LNCaP clone FGC (cell line): ENCODE measurements at regions not wholly inside any gene's neighbourhood (a gene's known extent, or its start where the extent isn't known, plus 50 kb on each side); places are given as distances from the start of the nearest gene placed in this dataset.

Experiments used
- DNase-seq: peaks from one replicate; pipeline ENCODE4 v3.0.0-alpha.2; 2011; ENCODE audit warnings: low read depth
- H3K4me3 ChIP-seq: 2 replicates; pipeline ENCODE4 v1.5.1; 2011; ENCODE audit warnings: mild to moderate bottlenecking, low read depth, low read length, control low read depth
- CTCF ChIP-seq: IDR thresholded peaks from 2 replicates; pipeline ENCODE4 v1.5.1; 2012; ENCODE audit warnings: mild to moderate bottlenecking; ENCODE audit not compliant: control insufficient read depth, insufficient read depth; ENCODE audit errors: extremely low read depth

DNA sequence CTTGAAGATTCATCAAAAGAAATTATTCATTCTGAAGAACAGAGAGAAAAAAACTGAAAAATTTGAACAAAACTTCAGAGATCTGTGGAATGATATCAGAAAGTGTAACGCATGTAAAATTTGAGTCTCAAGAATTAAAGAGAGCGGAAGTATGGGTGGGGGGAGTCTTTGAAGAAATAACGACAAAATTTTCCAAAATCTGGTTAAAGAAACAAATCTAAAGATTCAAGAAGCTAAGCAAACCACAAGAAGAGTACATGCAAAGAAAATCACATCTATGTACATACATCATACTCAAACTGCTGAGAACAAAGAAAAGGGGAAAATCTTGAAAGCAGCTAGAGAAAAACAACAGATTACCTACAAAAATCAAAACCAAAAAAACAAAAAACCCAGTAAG, 149.4 kb upstream of the TBCA start:
- TF ChIP-seq CTCF: no peak
- no peak overlapping the region for H3K4me3 ChIP-seq
- DNase-seq: no peak

- no peak for TF ChIP-seq CTCF
- DNase-seq: no peak
- no peak overlapping the region for H3K4me3 ChIP-seq
Observed at GRCh38 chr5:77924081-77924480, 147.9 kb upstream of the TBCA start.

DNA sequence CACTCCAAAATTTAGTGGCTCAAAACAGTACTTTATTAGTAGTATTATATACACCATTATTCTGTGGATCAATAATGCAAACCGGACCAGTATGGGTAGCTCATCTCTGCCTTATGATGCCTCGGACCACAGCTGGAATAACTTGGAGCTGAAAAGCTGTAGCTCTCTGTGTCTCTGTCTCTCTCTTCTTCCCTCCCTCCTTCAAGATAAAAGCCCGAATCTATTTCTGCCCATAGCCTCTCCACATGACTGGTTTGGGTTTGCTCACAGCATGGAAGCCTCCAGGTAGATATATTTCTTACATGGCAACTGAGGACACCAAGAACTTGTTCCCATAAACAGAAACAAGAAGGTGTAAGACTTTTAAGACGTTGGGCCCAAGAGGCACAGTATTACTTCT, 147.5 kb upstream of the TBCA start:
- no peak for DNase-seq
- TF ChIP-seq CTCF: no peak
- H3K4me3 ChIP-seq: no peak overlapping the region

DNA sequence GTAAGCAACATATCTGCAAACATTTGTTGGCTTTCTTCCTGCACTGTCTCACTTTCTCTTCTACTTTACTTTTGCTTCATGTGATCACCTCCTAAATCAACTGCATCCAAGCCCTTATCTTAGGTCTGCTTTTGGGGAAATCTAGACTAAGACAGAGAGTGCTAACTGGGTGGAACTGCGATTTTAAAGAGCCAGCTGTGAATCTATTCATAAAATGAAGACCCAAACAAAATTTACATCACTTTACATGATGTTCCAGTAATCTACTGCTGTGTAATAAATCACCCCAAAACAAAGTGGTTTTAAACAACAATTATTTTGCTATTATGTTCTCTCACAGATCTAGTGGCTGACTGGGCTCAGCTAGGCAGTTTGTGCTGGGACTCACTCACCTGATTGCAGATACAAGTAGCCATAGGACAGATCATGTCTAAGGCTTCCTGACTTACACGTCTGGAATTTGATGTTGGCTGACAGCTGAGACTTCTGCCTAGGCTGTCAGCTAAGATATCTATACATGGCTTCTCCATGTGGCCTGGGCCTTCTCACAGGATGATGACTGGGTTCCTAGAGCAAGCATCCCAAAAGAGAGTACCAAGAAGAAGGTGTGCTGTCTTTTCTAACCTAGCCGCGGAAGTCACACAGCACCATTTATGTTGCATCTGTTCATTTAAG, 145.1 kb upstream of the TBCA start:
- no peak overlapping the region for H3K4me3 ChIP-seq
- TF ChIP-seq CTCF: no peak
- DNase-seq: no peak

- no peak for DNase-seq
- TF ChIP-seq CTCF: no peak
- H3K4me3 ChIP-seq: no peak overlapping the region
Observed at GRCh38 chr5:77920359-77921058, 144.4 kb upstream of the TBCA start.

- no peak for TF ChIP-seq CTCF
- no peak overlapping the region for H3K4me3 ChIP-seq
- DNase-seq: no peak
Observed at GRCh38 chr5:77915346-77915745, 139.2 kb upstream of the TBCA start.

GRCh38 chr5:77912721-77913120, 136.6 kb upstream of the TBCA start:
- H3K4me3 ChIP-seq: no peak overlapping the region
- no peak for DNase-seq
- TF ChIP-seq CTCF: no peak
